Kidney tubule cell (primary cell): ENCODE measurements at regions not wholly inside any gene's neighbourhood (a gene's known extent, or its start where the extent isn't known, plus 50 kb on each side); places are given as distances from the start of the nearest gene placed in this dataset.
A peak's percentile ranks its signal among the peaks of the same experiment; 100 is the strongest.

ENCODE experiments used
- DNase-seq: peaks from one replicate; pipeline ENCODE4 v3.0.0-alpha.2; 2018; ENCODE audit warnings: low spot score

DNA sequence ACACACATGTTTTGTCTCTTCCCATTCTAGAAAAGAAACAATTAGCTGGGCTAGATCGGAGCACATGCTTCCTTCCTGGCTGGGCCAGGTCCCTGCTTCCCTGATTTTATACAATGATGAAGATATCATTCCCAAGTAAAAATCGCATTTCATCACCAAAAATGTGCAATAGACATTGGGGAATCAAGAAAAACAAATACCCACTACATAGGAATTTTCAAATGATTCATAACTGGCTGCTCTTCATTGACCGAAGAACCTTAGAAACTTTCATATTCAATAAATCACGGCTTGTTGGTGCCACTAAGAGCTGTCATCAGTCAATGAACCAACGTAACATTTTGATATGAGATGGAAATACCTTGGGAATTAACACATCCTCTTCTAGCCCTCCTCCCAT is 373.6 kb upstream of the TRIB2 start:
- no peak for DNase-seq

DNA sequence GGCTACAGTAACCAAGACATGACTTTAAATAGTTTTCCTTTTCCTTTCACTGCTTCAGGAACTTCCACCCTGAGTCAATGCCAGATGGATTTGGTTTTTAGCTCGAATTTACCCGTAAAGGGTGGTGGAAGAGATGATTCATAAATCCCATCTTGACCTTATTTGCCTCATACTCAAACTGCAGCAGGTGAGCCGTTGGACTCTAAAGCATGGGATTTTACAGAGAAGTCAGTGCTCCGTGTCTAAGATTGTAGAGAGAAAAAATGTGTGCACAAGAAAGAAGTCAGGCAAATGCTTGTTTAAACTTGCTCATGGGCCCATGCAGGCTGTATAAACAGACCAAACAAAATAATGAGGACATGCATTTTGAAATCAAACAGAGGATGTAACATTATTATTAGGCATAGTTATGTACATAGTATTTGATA is 369.7 kb upstream of the TRIB2 start:
- peak; percentile 17 for DNase-seq

DNA sequence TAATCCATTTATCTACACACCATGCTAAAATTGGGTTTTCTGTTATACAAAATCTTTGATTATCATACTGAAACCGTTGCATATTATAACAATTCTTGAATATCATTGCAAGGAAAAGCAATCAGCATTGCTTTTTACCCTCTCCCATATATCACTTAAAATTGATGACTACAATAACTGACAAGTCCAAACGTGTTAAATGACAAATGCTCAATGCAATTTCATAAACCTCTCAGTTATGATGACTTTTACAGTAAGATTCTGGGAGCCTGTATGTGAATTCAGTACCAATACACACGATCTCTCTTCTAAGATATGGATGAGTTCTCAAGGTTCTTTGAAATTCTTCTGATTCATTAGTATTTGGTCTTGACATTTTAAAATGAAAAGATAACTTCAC is 368.5 kb upstream of the TRIB2 start:
- no peak for DNase-seq

DNA sequence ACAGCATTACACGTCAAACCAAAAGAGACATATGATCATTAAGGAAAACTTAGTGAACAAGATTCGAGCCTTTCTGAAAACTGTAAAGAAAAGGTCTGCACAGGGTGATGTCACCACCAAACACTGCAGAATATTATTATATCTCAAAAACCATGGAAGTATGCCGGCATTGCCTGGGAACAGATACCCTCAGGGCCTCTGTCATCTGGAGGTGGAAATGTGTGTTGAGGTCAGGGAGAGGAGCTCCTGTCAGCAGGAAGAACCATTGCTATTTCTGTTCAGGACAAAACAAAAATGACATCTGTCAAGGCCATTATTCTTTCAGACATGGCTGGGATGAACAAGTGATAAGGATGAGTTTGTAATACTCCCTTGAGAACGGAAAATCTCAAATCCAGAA is 365.9 kb upstream of the TRIB2 start:
- DNase-seq = no peak

DNA sequence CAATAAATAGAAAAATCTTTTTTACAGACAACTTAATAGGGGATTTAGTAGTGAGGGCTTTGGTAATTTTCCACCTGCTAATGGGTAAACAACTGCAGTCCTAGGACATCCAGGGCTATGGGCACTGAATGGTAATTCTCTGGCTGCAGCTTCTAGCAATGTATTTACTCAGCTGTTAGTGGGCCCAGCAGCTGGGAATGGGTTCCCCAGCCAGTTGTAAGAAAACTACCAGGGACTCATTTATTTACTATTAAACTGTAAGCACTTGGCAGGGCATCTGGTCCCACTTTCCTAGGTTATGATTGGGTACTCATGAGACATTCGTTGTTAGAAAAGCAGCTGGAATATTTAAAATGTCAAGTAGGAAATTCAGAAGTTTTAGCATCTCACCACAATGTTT is 363.8 kb upstream of the TRIB2 start:
- DNase-seq = no peak

DNA sequence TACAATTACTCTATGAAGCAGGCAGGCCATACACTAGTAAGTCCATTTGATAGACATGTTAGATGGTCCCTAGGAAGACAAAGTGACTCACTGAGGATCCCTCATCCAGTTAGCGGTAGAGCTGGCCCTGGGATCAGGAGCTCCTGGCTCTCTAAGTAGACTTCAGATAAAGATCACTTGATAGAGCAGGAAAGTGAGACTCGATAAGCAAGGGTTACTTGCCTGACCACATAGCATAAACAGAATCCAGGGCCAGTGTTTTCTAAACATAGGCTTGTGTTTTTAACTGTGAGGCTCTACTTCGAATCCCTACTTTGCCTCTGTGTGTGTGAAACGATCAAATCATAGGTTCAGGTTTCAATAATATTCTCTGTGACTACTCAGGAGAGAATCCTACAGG is 355.2 kb upstream of the TRIB2 start:
- DNase-seq = no peak

DNA sequence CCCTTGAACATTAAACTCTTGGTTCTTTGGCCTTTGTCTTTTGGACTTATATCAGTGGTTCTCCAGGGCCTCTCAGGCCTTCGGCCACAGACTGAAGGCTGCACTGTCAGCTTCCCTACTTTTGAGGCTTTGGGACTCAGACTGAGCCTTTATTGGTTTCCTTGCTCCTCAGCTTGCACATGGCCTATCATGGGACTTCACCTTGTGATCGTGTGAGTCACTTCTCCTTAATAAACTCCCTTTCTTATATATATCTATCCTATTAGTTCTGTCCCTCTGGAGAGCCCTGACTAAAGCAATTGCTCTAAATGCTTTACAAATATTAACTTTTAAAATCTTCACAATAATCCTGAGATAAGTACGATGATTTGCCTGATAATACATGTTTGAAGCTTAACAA is 353.6 kb upstream of the TRIB2 start:
- DNase-seq = no peak

DNA sequence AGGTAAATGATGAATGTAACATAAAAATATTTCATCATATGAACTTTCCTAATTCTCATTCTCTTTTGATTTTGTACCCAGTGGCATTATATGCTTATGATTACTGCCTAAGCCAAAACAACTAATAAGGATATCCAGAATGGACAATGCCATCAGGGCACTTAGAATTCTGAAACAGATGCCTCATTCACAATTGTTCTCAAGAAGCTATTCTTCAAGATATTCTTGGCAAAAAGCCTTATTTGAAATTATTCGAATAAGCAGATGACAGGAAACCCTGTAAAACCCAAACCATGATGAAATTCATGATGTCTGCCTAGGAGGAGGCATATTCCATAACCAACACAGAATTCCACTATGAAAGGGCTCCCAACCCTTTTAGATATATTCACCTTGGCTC is 353.2 kb upstream of the TRIB2 start:
- no peak for DNase-seq

DNA sequence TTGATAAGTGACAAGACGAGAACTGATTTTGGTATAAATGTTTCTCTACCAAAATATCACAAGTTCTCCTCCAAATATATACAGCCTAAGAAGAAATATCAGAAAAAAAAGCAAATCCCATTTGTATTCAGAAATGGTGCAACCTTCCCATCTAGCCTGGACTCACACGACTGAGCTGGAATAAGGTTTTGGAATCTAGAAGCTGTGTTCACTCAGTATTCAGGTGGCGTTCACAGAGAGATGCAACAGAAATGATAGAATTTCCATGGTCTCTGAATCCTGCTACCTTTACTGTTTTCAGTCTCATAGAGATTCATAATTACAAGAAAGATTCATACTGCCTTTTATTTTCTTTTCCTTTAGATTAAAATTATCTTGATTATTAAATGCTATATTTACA is 347.2 kb upstream of the TRIB2 start:
- no peak for DNase-seq

DNA sequence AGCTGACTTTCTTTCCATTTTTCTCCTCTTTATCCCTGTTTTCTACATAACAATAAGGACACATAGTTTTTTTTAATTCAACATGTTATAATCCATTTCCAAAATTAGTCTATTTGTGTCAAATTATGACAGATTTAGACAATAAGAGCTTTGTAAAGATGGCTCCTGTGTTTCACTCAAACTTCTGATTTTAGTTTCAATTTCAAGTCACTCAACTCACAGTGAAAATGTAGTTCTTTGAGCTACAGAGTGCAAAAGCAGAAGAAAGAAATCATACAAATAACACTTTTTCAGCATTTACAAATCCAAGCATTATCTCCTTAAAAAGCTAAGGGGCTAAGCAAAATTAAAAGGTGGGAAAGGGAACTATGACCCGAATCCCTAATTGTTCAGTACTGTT is 340.7 kb upstream of the TRIB2 start:
- no peak for DNase-seq

DNA sequence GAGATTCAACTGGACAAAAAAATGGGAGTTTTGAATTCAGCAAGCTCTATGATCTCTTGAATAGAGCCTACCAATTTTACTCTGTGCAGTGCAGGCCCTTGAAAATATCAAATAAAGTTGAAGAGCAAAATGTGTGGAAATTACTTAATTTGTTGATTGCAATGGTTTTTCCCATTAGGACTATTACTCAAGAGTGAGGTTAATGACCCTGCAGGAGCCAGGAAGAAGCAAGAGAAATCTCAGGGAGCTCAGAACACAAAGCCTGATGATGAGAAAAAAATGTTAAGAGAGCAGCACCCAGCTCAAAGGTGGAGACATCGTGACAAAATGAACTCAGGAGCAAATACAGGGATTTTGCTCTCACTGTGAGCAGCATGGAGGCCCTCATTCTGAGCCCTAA is 337.6 kb upstream of the TRIB2 start:
- no peak for DNase-seq

DNA sequence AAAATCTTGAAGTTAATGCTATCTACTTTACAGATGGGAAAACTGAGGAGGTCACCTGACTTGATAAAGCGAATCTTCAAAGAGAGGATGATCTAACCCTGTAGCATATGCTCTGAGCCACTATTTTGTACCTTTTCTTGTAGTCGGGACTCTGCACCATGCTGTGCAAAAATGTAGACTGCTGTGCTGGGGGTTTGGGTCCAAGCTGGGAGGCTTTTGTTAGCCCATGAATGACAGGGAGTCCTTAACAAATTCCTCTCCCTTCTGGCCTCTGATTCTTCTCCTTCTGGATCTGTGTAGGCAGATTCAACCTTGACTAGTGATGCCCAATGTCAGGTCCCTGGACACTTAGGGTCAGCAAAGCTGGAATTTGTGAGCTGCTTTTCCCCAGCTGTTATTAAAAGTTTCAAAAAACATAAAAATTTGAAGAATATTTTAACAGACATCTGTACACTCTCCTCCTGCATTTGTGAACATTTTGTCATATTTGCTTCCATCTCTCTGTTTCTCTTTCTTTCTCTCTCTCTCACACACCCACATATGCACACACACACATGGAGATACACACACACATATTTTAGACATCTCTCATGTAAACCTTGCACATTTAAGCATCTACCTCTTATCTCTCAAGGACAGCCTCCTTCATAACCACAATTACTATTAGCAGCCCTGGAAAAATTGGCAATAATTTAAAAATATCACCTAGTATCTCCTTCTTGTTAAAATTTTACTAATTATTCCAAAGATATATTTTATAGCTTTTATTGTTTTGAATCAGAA is 335.0 kb upstream of the TRIB2 start:
- DNase-seq = no peak

DNA sequence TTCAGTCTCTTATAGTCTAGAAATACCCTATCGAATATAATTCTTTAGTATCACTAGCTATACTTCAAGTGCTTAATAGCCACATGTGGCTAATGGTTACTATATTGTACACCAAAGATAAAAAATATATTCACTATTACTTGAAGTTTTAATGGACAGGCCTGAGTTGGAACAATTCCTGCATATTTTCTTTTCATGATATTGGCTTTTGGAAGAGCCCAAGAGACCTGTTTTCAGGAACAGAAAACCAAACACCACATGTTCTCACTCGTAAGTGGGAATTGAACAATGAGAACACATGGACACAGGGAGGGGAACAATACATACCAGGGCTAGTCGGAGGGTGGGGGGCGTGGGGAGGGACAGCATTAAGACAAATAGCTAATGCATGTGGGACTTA is 334.4 kb upstream of the TRIB2 start:
- no peak for DNase-seq

DNA sequence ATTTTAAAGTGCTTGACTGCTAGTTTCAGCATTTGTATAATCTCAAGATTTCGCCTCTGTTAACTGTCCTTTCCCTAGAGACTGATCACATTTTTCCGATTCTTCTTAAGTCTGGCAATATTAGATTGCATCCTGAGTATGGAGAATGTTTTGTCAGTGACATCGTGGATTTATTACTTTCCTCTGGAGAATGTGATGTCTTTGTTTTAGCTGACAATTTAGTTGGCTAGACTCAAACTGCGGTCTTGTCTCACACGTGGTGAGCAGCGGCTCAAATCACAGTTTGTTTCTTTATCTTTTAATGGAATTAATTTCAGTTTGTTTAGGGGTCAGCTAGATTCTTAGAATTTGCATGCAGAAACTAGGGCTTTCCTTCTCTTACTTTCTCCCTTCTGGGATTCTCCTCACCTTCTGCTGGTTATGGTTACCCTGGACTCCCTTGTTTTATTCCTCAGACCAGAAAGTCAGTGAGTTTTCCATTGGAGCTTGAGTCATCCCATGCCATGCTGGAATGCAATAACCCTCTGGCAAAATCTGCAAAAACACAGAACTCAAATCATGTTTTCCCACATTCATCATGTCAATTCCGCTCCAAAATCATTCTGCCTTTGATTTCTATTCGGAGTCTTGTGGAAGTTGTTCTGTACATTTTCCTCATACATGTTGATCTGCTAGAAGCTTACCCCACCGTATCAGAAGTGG is 327.2 kb upstream of the TRIB2 start:
- DNase-seq = no peak

DNA sequence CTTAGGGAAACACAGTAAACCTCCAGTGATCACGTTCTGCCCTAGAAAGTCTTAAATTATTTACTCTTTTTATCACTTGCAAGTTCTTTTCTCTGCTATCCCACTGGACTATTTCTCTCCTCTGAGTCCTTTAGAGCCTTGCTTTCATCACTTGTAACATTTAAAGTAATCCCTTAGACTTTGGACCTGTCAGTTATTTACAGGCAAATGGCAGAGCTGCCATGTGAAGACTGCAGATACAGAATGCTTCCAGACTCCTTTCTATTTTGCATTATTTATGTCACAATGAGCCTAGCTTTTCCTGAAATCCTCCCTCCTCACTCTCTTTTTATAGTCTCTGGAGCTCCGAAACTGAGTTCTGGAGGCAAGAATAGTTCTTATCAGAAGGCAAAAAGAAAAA is 325.6 kb upstream of the TRIB2 start:
- no peak for DNase-seq

DNA sequence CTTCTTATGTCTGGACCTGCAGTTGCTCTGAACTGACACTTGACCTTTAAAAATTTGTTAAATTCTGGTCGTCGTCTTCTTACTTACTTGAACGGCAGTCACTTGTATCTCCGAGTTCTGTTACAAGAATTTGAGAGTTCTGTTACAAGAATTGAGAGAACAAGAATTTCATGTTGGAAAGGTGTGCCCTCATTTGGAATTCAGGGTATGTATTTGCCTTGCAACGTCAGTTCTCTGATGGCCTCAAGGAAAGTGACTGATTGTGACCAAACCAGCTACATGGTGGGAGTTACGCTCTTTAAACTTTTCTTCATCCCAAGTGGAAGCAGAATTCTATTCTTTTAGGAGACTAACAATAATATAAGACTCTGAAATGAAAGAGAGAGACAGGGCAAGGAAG is 320.0 kb upstream of the TRIB2 start:
- DNase-seq = no peak

DNA sequence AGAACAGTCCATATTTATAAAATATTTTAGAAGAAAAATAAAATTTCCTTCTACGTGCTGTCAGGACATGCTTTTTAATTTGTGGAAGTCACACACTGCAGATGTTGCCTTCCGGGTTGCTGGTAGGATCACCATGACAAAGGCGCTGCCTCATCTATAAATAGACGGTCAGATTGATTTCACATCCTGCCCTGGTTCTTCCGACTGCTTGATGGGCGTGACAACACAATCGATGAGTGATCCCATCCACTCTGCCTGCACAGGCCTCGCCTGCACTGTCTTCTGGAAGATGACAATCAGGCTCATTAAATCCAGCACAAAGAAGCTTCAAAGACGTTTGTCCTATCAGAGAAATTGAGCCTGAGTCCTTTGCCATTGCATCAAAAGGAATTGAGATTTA is 318.9 kb upstream of the TRIB2 start:
- no peak for DNase-seq

DNA sequence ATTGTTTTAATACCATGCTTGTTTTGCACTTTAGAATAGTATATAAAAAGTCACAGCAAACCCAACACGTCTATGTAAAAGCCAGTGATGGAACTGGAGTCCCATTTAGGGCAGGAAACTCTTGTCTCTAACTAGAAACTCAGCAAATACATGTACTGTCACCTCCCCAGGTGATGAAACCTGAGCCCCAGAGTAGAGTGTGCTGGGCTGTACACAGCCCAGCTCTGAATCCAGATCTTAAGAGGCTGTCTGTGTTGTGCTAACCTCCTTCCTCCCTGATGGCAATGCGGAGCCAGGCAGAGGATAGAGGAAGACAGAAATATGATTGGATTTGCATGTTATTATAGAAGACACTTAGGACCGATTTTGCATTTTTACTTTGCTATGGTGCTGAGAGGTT is 317.5 kb upstream of the TRIB2 start:
- no peak for DNase-seq

DNA sequence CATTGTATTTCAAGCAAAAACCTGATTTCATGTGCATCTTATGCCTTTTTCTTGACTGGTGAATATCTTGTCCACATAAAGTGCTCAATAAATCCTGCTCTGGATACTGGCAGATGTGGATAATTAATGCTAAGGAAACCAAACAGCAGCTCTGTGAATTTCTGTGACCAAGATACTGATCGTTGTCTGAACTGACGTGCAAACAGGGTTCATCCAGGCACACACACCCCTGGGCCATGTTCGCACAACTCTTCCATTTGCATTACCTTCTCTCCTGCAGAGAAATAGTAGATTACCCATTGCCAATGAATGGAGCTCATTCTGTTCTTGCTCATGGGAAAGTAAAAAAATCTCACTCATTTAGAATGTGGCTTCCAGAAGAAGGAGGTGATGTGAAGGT is 316.2 kb upstream of the TRIB2 start:
- DNase-seq = no peak

DNA sequence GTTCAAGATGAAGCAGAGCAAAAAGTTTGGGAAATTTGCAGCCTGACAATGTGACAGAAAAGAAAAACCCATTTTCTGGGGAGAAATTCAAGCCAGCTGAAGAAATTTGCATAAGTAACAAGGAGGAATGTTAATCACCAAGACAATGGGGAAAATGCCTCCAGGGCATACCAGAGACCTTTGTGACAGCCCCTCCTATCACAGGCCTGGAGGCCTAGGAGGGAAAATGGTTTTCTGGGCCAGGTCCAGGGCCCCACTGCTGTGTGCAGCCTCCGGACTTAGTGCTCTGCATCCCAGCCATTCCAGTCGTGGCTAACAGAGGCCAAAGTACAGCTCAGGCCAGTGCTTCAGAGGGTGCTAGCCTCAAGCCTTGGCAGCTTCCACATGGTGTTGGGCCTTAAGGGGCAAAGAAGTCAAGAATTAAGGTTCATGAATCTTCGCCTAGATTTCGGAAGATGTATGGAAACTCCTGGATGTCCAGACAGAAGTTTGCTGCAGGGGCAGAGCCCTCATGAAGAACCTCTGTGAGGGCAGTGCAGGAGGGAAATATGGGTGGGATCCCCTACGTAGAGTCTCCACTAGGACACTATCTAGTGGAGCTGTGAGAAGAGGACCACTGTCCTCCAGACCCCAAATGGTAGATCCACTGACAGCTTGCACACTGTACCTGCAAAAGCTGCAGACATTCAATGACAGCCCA is 314.1 kb upstream of the TRIB2 start:
- no peak for DNase-seq

DNA sequence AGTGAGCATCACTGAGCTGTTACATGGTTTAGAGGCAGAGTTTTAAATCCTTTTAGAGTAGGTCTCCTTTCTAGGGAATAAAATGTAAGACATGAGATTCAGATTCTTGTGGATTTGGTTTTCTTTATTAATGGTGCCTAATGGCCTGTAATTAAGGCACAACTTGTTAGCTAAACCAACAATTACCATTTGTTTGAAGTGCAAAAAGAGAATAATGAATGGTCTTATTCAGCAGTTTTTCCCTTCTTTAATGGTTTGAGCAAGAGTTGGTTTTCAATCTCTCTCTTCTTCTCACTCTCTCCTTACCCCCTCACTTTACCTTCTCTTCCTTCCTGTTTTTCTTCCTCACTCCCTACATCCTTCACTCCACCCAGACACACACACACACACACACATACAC is 312.2 kb upstream of the TRIB2 start:
- no peak for DNase-seq

DNA sequence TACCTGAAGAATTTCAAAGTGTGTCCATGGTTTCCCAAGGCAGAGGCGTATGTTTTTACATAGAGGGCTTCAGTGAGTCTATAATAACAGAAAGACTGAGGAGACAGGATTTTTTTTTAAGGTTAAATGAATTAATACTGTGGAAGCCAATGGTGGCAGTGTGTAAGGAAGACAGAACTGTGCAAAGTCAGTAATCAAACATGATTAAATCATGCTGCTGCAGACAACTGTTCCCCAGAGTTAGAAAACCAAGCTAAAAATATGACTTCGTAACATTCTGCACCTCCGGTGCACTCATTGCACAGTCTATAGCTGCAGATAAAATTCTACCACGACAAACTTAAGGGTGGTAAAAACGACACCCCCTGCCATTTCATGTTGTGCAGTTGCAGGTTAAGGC is 309.6 kb upstream of the TRIB2 start:
- no peak for DNase-seq

DNA sequence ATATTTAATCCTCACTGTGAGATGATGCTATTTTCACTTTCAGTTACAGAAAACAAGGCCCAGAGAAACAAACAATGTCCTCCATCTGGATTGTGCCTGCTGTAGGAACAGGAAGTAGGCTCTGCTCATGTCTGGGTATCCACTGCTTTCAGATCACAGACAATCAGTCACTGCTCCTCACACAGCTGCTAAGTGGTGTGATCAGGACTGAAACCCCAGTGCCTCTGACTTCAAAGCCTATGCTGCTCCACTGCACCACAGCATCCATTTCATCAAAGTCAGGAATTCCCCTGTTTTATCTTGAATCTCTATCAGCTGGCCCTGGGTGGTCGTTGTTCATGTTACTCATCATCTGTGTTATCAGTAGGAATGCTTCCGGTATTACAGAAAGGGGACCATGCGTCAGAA is 303.8 kb upstream of the TRIB2 start:
- DNase-seq = peak; percentile 28
